CD4-positive, alpha-beta T cell treated with Interleukin-12 subunit alpha and Interleukin-12 subunit beta, for 1 hour (primary cell): ENCODE measurements at regions not wholly inside any gene's neighbourhood (a gene's known extent, or its start where the extent isn't known, plus 50 kb on each side); places are given as distances from the start of the nearest gene placed in this dataset.
"Not testable (repeated sequence)": the region's sequence is repeated elsewhere in the genome, so short reads cannot be mapped to it uniquely, and the experiment has no call there.

Source experiments
- DNase-seq: peaks from one replicate; pipeline ENCODE4 v3.0.0-alpha.2; 2020

GRCh38 chr21:6138244-6139136 lies 4382.9 kb upstream of the TPTE start:
- not testable (repeated sequence) for DNase-seq

- DNase-seq = not testable (repeated sequence)
Measured at GRCh38 chr21:6139331-6139730, 4382.1 kb upstream of the TPTE start.

- not testable (repeated sequence) for DNase-seq
Measured at GRCh38 chr21:6139862-6140261, 4381.5 kb upstream of the TPTE start.

GRCh38 chr21:6140467-6141137 lies 4380.8 kb upstream of the TPTE start:
- not testable (repeated sequence) for DNase-seq

GRCh38 chr21:6141138-6141474 lies 4380.3 kb upstream of the TPTE start:
- not testable (repeated sequence) for DNase-seq

GRCh38 chr21:6153154-6153553 lies 4368.2 kb upstream of the TPTE start:
- DNase-seq = not testable (repeated sequence)

GRCh38 chr21:6154524-6155320 lies 4366.7 kb upstream of the TPTE start:
- not testable (repeated sequence) for DNase-seq

GRCh38 chr21:6156712-6157389 lies 4364.5 kb upstream of the TPTE start:
- not testable (repeated sequence) for DNase-seq

- not testable (repeated sequence) for DNase-seq
Measured at GRCh38 chr21:6157515-6157914, 4363.9 kb upstream of the TPTE start.

- not testable (repeated sequence) for DNase-seq
Measured at GRCh38 chr21:6158171-6158570, 4363.2 kb upstream of the TPTE start.
